Mucosa of gallbladder (tissue), 1 donor: ENCODE measurements at regions not wholly inside any gene's neighbourhood (a gene's known extent, or its start where the extent isn't known, plus 50 kb on each side); places are given as distances from the start of the nearest gene placed in this dataset.

ENCODE experiments used
- DNase-seq: peaks from one replicate; pipeline ENCODE4 v3.0.0-alpha.2; 2020; ENCODE audit warnings: low spot score
- donor health status: DM: no; HTN: no; CAD: no.

- DNase-seq, result peak; percentile 85
Measured at GRCh38 chr15:39472621-39473297, 108.1 kb upstream of the THBS1 start.

GRCh38 chr15:39473298-39473947 lies 107.5 kb upstream of the THBS1 start:
- no peak for DNase-seq

GRCh38 chr15:39474657-39475056 lies 106.2 kb upstream of the THBS1 start:
- DNase-seq, result no peak

GRCh38 chr15:39478996-39479395 lies 101.9 kb upstream of the THBS1 start:
- no peak for DNase-seq

- DNase-seq, result no peak
Measured at GRCh38 chr15:39479911-39480310, 101.0 kb upstream of the THBS1 start.

- no peak for DNase-seq
Measured at GRCh38 chr15:39482459-39482858, 98.4 kb upstream of the THBS1 start.

GRCh38 chr15:39486621-39487457 lies 94.0 kb upstream of the THBS1 start:
- no peak for DNase-seq

- DNase-seq, result no peak
Measured at GRCh38 chr15:39487458-39487735, 93.5 kb upstream of the THBS1 start.

GRCh38 chr15:39488516-39488915 lies 92.4 kb upstream of the THBS1 start:
- peak; percentile 58 for DNase-seq

GRCh38 chr15:39488961-39489360 lies 91.9 kb upstream of the THBS1 start:
- DNase-seq, result no peak

GRCh38 chr15:39491115-39491885 lies 89.6 kb upstream of the THBS1 start:
- DNase-seq, result no peak

GRCh38 chr15:39491886-39492490 lies 88.9 kb upstream of the THBS1 start:
- no peak for DNase-seq

- no peak for DNase-seq
Measured at GRCh38 chr15:39493424-39494067, 87.3 kb upstream of the THBS1 start.

GRCh38 chr15:39494462-39494861 lies 86.4 kb upstream of the THBS1 start:
- DNase-seq, result no peak

- DNase-seq, result no peak
Measured at GRCh38 chr15:39495871-39496840, 84.7 kb upstream of the THBS1 start.

- no peak for DNase-seq
Measured at GRCh38 chr15:39497016-39497758, 83.7 kb upstream of the THBS1 start.

GRCh38 chr15:39497759-39498565 lies 82.9 kb upstream of the THBS1 start:
- DNase-seq, result no peak

GRCh38 chr15:39498629-39499028 lies 82.2 kb upstream of the THBS1 start:
- no peak for DNase-seq

GRCh38 chr15:39499042-39499441 lies 81.8 kb upstream of the THBS1 start:
- DNase-seq, result no peak
